Trophoblast cell (in vitro differentiated cells and primary cell): ENCODE measurements at regions not wholly inside any gene's neighbourhood (a gene's known extent, or its start where the extent isn't known, plus 50 kb on each side); places are given as distances from the start of the nearest gene placed in this dataset.
A peak's percentile ranks its signal among the peaks of the same experiment; 100 is the strongest.

Experiments used
- DNase-seq, 2 donors: peaks; one replicate each; pipeline ENCODE4 v3.0.0-alpha.2; 2016
- H2AFZ ChIP-seq: 2 replicates; pipeline ENCODE4 v1.6.1; 2013; ENCODE audit warnings: low read length, moderate library complexity, mild to moderate bottlenecking; ENCODE audit not compliant: insufficient read depth, poor library complexity
- H2AK5ac ChIP-seq: 2 replicates; pipeline ENCODE4 v1.6.1; 2013; ENCODE audit warnings: mild to moderate bottlenecking, low read length
- H2BK120ac ChIP-seq: 2 replicates; pipeline ENCODE4 v1.6.1; 2013; ENCODE audit warnings: low read length, mild to moderate bottlenecking, moderate library complexity; ENCODE audit not compliant: insufficient read depth, poor library complexity
- H2BK12ac ChIP-seq: 2 replicates; pipeline ENCODE4 v1.6.1; 2013; ENCODE audit warnings: mild to moderate bottlenecking, low read length, moderate library complexity
- H2BK5ac ChIP-seq: 2 replicates; pipeline ENCODE4 v1.6.1; 2013; ENCODE audit warnings: low read length, low read depth, moderate library complexity, mild to moderate bottlenecking; ENCODE audit not compliant: poor library complexity
- H3K14ac ChIP-seq: 2 replicates; pipeline ENCODE4 v1.6.1; 2013; ENCODE audit warnings: mild to moderate bottlenecking, low read length
- H3K18ac ChIP-seq: 2 replicates; pipeline ENCODE4 v1.6.1; 2013; ENCODE audit warnings: mild to moderate bottlenecking, low read length
- H3K23ac ChIP-seq: 2 replicates; pipeline ENCODE4 v1.6.1; 2013; ENCODE audit warnings: low read length
- H3K27ac ChIP-seq: 2 replicates; pipeline ENCODE4 v1.5.1; 2013; ENCODE audit warnings: low read depth, mild to moderate bottlenecking, inconsistent platforms, low read length, moderate library complexity
- H3K27me3 ChIP-seq: 2 replicates; pipeline ENCODE4 v1.6.1; 2013; ENCODE audit warnings: inconsistent platforms, mild to moderate bottlenecking, low read length, moderate library complexity; ENCODE audit not compliant: insufficient read depth
- H3K36me3 ChIP-seq, 2 experiments: 1 replicate in 1 of 2; 2 replicates in 1 of 2; pipeline ENCODE4 v1.6.1; 2013; ENCODE audit warnings: low read length in 2 of 2, mild to moderate bottlenecking in 2 of 2, moderate library complexity in 1 of 2; ENCODE audit not compliant: insufficient read depth in 2 of 2, control insufficient read depth in 1 of 2
- H3K4ac ChIP-seq: 2 replicates; pipeline ENCODE4 v1.6.1; 2013; ENCODE audit warnings: low read depth, mild to moderate bottlenecking, low read length, moderate library complexity
- H3K4me1 ChIP-seq, 2 experiments: 1 replicate in 1 of 2; 2 replicates in 1 of 2; pipeline ENCODE4 v1.6.1; 2013; ENCODE audit warnings: low read length in 2 of 2, mild to moderate bottlenecking in 2 of 2, moderate library complexity in 1 of 2; ENCODE audit not compliant: insufficient read depth in 2 of 2, control insufficient read depth in 1 of 2
- H3K4me2 ChIP-seq: 2 replicates; pipeline ENCODE4 v1.6.1; 2013; ENCODE audit warnings: inconsistent platforms, mild to moderate bottlenecking, low read length, moderate library complexity
- H3K4me3 ChIP-seq: 2 replicates; pipeline ENCODE4 v1.5.1; 2013; ENCODE audit warnings: mild to moderate bottlenecking, low read depth, low read length, inconsistent platforms
- H3K79me1 ChIP-seq: one replicate; pipeline ENCODE4 v1.6.1; 2013; ENCODE audit warnings: low read length
- H3K79me2 ChIP-seq: 2 replicates; pipeline ENCODE4 v1.6.1; 2013; ENCODE audit warnings: low read length, mild to moderate bottlenecking; ENCODE audit not compliant: control insufficient read depth, insufficient read depth, poor library complexity
- H3K9ac ChIP-seq: 2 replicates; pipeline ENCODE4 v1.6.1; 2013; ENCODE audit warnings: mild to moderate bottlenecking, low read length
- H3K9me3 ChIP-seq: 2 replicates; pipeline ENCODE4 v1.6.1; 2013; ENCODE audit warnings: low read depth, mild to moderate bottlenecking, control low read depth, inconsistent platforms, low read length; ENCODE audit not compliant: insufficient read depth
- H4K12ac ChIP-seq: 2 replicates; pipeline ENCODE4 v1.6.1; 2013; ENCODE audit warnings: low read depth, mild to moderate bottlenecking, low read length, moderate library complexity
- H4K8ac ChIP-seq: 2 replicates; pipeline ENCODE4 v1.6.1; 2013; ENCODE audit warnings: low read depth, mild to moderate bottlenecking, low read length, moderate library complexity
- H4K91ac ChIP-seq: one replicate; pipeline ENCODE4 v1.6.1; 2013; ENCODE audit warnings: low read depth, mild to moderate bottlenecking, low read length, moderate library complexity
- WGBS: extraction: QIAGEN DNeasy Blood & Tissue Kit; methylation state at CpG from one replicate; pipeline ENCODE4 v1.1.7; 2013; ENCODE audit warnings: missing lambda C conversion rate; ENCODE audit not compliant: insufficient read length, insufficient coverage; ENCODE audit errors: extremely low coverage; 5-methylcytosine and 5-hydroxymethylcytosine counted together

DNA sequence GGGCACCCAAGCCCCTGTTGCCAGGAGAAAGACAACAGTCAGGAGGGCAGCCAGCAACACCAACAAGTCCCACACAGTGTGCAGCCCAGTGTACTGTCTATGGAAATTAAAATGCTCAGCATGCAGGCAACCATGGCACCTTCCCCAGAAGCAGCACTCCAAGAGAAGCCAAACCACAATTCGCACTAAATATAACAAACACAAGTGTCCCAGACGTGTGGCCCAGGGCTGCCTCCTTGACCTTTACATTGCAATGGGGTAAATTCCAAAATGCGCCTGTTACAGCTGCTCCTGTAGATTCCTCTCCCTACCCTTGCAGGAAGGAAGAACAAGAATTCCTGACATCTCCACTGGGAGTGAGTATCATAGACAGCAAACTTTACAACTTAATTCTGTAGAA is 292.8 kb upstream of the USP9Y start:
- no peaks in the 10 kb centered on the region for H3K9me3 ChIP-seq
- H3K4me2 ChIP-seq: no peak overlapping the region
- no peak for DNase-seq
- H2AK5ac ChIP-seq: no peak overlapping the region
- no peaks in the 10 kb centered on the region for H3K79me1 ChIP-seq
- H3K4me1 ChIP-seq: no peaks in the 10 kb centered on the region
- no peak overlapping the region for H2BK5ac ChIP-seq
- no peak overlapping the region for H3K14ac ChIP-seq
- no peak overlapping the region for H3K4me3 ChIP-seq
- H4K91ac ChIP-seq: no peak overlapping the region
- no peak overlapping the region for H2AFZ ChIP-seq
- no CpG with 5 or more reads among the region's 3 CpGs for WGBS
- no peak overlapping the region for H2BK12ac ChIP-seq
- no peak overlapping the region for H4K8ac ChIP-seq
- no peak overlapping the region for H4K12ac ChIP-seq
- no peaks in the 10 kb centered on the region for H3K79me2 ChIP-seq
- no peaks in the 10 kb centered on the region for H3K27me3 ChIP-seq
- H3K18ac ChIP-seq: no peak overlapping the region
- H2BK120ac ChIP-seq: no peak overlapping the region
- H3K23ac ChIP-seq: no peak overlapping the region
- H3K27ac ChIP-seq: no peak overlapping the region
- no peak overlapping the region for H3K4ac ChIP-seq
- H3K9ac ChIP-seq: no peak overlapping the region
- no peaks in the 10 kb centered on the region for H3K36me3 ChIP-seq

DNA sequence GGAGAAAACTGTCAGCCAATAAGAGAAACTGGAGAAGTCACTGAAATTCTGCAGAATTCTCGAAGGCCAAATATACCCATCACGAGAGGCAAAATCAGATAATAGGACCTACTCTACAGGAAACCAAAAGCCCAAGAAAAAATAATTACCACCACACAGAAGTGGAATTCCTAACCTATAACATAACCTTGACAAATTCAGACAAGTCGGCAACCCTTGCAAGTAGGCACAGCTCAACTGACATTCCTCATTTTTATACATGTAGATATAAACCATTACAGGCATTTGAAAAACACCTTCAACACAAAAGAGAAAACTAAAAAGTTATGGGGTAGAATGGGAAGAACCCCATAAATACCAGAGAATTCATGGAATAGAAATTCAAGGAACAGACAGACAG is 290.3 kb upstream of the USP9Y start:
- H4K12ac ChIP-seq: no peak overlapping the region
- DNase-seq: no peak
- H4K8ac ChIP-seq: no peak overlapping the region
- H3K4me3 ChIP-seq: no peak overlapping the region
- no CpG with 5 or more reads among the region's 3 CpGs for WGBS
- no peaks in the 10 kb centered on the region for H3K4me1 ChIP-seq
- no peak overlapping the region for H3K9ac ChIP-seq
- no peaks in the 10 kb centered on the region for H3K27me3 ChIP-seq
- H2BK5ac ChIP-seq: no peak overlapping the region
- H3K9me3 ChIP-seq: no peaks in the 10 kb centered on the region
- H3K36me3 ChIP-seq: no peaks in the 10 kb centered on the region
- H3K14ac ChIP-seq: no peak overlapping the region
- no peak overlapping the region for H2AK5ac ChIP-seq
- H3K79me2 ChIP-seq: no peaks in the 10 kb centered on the region
- H3K4ac ChIP-seq: no peak overlapping the region
- no peak overlapping the region for H2BK12ac ChIP-seq
- H3K4me2 ChIP-seq: no peak overlapping the region
- H3K18ac ChIP-seq: no peak overlapping the region
- no peak overlapping the region for H4K91ac ChIP-seq
- no peak overlapping the region for H2AFZ ChIP-seq
- H2BK120ac ChIP-seq: no peak overlapping the region
- H3K79me1 ChIP-seq: no peaks in the 10 kb centered on the region
- H3K27ac ChIP-seq: no peak overlapping the region
- H3K23ac ChIP-seq: no peak overlapping the region

DNA sequence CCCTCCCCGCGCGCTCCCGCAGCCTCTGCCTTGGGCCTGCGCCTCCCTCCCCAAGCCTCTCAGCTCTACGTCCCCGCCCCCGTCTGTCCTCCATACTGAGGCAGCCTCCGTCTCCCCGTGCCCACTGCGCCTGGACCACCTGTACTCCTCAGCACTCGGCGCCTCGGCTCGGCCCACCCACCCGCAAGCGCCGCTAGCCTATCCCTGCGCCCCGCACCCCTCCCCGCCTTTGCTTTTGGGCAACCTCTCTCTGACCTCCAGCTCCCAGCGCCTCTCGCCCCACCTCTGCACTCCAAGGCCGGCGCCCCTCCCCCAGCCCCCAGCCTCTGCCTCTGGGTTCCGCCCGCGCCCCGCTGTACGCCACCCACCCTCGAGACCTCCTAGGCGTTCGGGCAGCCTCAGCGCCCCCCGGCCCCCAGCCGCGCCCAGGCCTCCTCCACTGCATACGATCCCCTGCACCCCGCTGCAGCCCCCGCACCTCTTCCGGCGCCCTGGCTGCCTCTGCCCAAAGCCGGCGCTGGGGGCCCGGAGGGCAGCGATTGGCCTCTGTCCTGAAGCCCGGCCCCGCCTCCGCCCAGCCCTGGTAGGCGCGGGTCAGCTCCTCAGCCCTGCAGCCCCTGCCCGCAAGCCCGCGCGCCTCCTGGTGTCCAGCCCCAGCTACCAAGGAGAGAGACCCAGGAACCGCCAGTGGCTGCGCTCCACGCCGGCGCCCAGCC is 279.8 kb upstream of the USP9Y start:
- peak overlapping the region; percentile 69 for H3K4me3 ChIP-seq
- peaks cover 1% of the 10 kb centered on the region for H3K9me3 ChIP-seq
- no peaks in the 10 kb centered on the region for H3K27me3 ChIP-seq
- no peak overlapping the region for H3K18ac ChIP-seq
- peak overlapping the region; percentile 52 for H2AFZ ChIP-seq
- no peak overlapping the region for H2BK120ac ChIP-seq
- H3K27ac ChIP-seq: no peak overlapping the region
- no peak overlapping the region for H2AK5ac ChIP-seq
- no peak overlapping the region for H3K9ac ChIP-seq
- no peaks in the 10 kb centered on the region for H3K36me3 ChIP-seq
- H3K14ac ChIP-seq: no peak overlapping the region
- H3K79me2 ChIP-seq: no peaks in the 10 kb centered on the region
- no peaks in the 10 kb centered on the region for H3K79me1 ChIP-seq
- H3K4me2 ChIP-seq: peak overlapping the region; percentile 54
- no peak overlapping the region for H4K91ac ChIP-seq
- no peak overlapping the region for H2BK5ac ChIP-seq
- no CpG with 5 or more reads among the region's 60 CpGs for WGBS
- H4K8ac ChIP-seq: no peak overlapping the region
- no peaks in the 10 kb centered on the region for H3K4me1 ChIP-seq
- no peak overlapping the region for H3K23ac ChIP-seq
- no peak overlapping the region for H2BK12ac ChIP-seq
- DNase-seq: peak in 1 of 2 donors; percentile 48
- H4K12ac ChIP-seq: no peak overlapping the region
- no peak overlapping the region for H3K4ac ChIP-seq

DNA sequence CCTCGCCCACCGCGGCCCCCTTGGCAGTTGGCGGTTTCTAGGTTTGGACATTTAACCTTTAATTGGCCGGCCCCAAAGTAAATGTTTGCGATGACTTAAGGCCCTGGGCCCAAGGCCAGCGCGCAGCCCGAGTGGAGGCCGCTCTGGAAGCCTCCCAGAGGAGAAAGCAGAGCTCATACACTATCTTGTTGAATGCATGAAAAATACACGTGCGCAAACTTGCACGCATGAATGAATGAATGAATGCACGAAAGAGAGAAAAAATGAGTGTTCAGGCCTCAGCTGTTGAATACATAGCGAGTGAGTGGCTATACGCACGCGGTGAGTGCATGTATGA is 279.3 kb upstream of the USP9Y start:
- Histone ChIP-seq H3K4me1 (no peaks in the 10 kb centered on the region), H3K4me2 (peak overlapping the region; percentile 54), H3K4ac (no peak overlapping the region), H3K18ac (no peak overlapping the region), H2BK120ac (no peak overlapping the region), H3K27ac (no peak overlapping the region), H3K27me3 (no peaks in the 10 kb centered on the region), H4K12ac (no peak overlapping the region), H3K79me1 (no peaks in the 10 kb centered on the region), H3K9ac (no peak overlapping the region), H2BK12ac (no peak overlapping the region), H3K14ac (no peak overlapping the region), H3K36me3 (no peaks in the 10 kb centered on the region), H2BK5ac (no peak overlapping the region), H3K23ac (no peak overlapping the region), H4K91ac (no peak overlapping the region), H3K9me3 (peaks cover 1% of the 10 kb centered on the region), H2AFZ (no peak overlapping the region), H4K8ac (no peak overlapping the region), H2AK5ac (no peak overlapping the region), H3K79me2 (no peaks in the 10 kb centered on the region), H3K4me3 (no peak overlapping the region)
- DNase-seq: no peak
- no CpG with 5 or more reads among the region's 18 CpGs for WGBS
